ENCODE measurements at regions not wholly inside any gene's neighbourhood (a gene's known extent, or its start where the extent isn't known, plus 50 kb on each side); places are given as distances from the start of the nearest gene placed in this dataset.

GRCh38 chr3:30996467-30996866, 102.0 kb upstream of the GADL1 start:
- TF ChIP-seq CTCF (IDR thresholded peaks at IDR 0.05; ENCODE audit: insufficient read depth, missing control alignments): no peak
- DNase-seq (ENCODE audit: insufficient read length, low spot score): no peak
- no peak for FAIRE-seq

- no peak for TF ChIP-seq CTCF (IDR thresholded peaks at IDR 0.05; ENCODE audit: insufficient read depth, missing control alignments)
- FAIRE-seq (no peak), DNase-seq (ENCODE audit: insufficient read length, low spot score) (no peak)
Measured at GRCh38 chr3:31002730-31003129, 108.3 kb upstream of the GADL1 start.

GRCh38 chr3:31004025-31004678, 109.7 kb upstream of the GADL1 start:
- no peak for FAIRE-seq
- no peak for TF ChIP-seq CTCF (IDR thresholded peaks at IDR 0.05; ENCODE audit: insufficient read depth, missing control alignments)
- DNase-seq (ENCODE audit: insufficient read length, low spot score): no peak

- DNase-seq (ENCODE audit: insufficient read length, low spot score) (no peak), FAIRE-seq (no peak)
- no peak for TF ChIP-seq CTCF (IDR thresholded peaks at IDR 0.05; ENCODE audit: insufficient read depth, missing control alignments)
Measured at GRCh38 chr3:31008994-31009393, 114.5 kb upstream of the GADL1 start.

GRCh38 chr3:31009881-31010280, 115.4 kb upstream of the GADL1 start:
- TF ChIP-seq CTCF (IDR thresholded peaks at IDR 0.05; ENCODE audit: insufficient read depth, missing control alignments): no peak
- FAIRE-seq (no peak), DNase-seq (ENCODE audit: insufficient read length, low spot score) (no peak)

GRCh38 chr3:31010491-31010890, 116.0 kb upstream of the GADL1 start:
- TF ChIP-seq CTCF (IDR thresholded peaks at IDR 0.05; ENCODE audit: insufficient read depth, missing control alignments): no peak
- FAIRE-seq: no peak

GRCh38 chr3:31011380-31011779, 116.9 kb upstream of the GADL1 start:
- DNase-seq (ENCODE audit: insufficient read length, low spot score) (no peak), FAIRE-seq (no peak)
- TF ChIP-seq CTCF (IDR thresholded peaks at IDR 0.05; ENCODE audit: insufficient read depth, missing control alignments): no peak

More at GRCh38 chr3:31010491-31010890, 116.0 kb upstream of the GADL1 start:
- no peak for DNase-seq (ENCODE audit: insufficient read length, low spot score)

All from D721Med (cell line).